Heart left ventricle (tissue), 16 donors: ENCODE measurements at regions not wholly inside any gene's neighbourhood (a gene's known extent, or its start where the extent isn't known, plus 50 kb on each side); places are given as distances from the start of the nearest gene placed in this dataset.
"Not testable (repeated sequence)": the region's sequence is repeated elsewhere in the genome, so short reads cannot be mapped to it uniquely, and the experiment has no call there.

Source experiments
- ATAC-seq, 4 donors: fragments of 200-7000 bp; cut with Tn5 transposase; one replicate each; pipeline ENCODE4 v1.9.1; 2020 to 2022; ENCODE audit warnings: moderate library complexity in 4 of 4, mild to moderate bottlenecking in 3 of 4, moderate number of reproducible peaks in 1 of 4
- DNase-seq, 5 donors: peaks; one replicate each; pipeline ENCODE4 v3.0.0-alpha.2; 2020
- H3K27ac ChIP-seq, 12 donors: fragments of 200-600 bp; sonication (generic) in 4 of 12; one replicate each; pipeline versions ENCODE4 v1.5.0 to v1.8.0; 2016 to 2022; ENCODE audit warnings: mild to moderate bottlenecking in 2 of 12
- H3K27me3 ChIP-seq, 9 donors: fragments of 200-600 bp; sonication (generic) in 2 of 9; one replicate each; pipeline versions ENCODE4 v1.5.1 to v1.8.0; 2016 to 2022; ENCODE audit warnings: mild to moderate bottlenecking in 3 of 9
- H3K36me3 ChIP-seq, 9 donors: fragments of 200-600 bp; sonication (generic) in 2 of 9; one replicate each; pipeline versions ENCODE4 v1.5.0 to v1.8.0; 2018 to 2022; ENCODE audit warnings: mild to moderate bottlenecking in 2 of 9
- H3K4me1 ChIP-seq, 12 donors: fragments of 200-600 bp; sonication (generic) in 4 of 12; one replicate each; pipeline versions ENCODE4 v1.5.0 to v1.8.0; 2016 to 2022; ENCODE audit warnings: mild to moderate bottlenecking in 3 of 12
- H3K4me3 ChIP-seq, 12 donors: fragments of 200-600 bp; sonication (generic) in 4 of 12; one replicate each; pipeline versions ENCODE4 v1.5.0 to v1.8.0; 2017 to 2022; ENCODE audit warnings: mild to moderate bottlenecking in 9 of 12, moderate library complexity in 4 of 12
- H3K9me3 ChIP-seq, 12 donors: fragments of 200-600 bp; sonication (generic) in 4 of 12; one replicate each; pipeline versions ENCODE4 v1.5.0 to v1.8.0; 2016 to 2022; ENCODE audit warnings: mild to moderate bottlenecking in 1 of 12
- WGBS, 4 donors: extraction: QIAGEN DNeasy Blood & Tissue Kit in 2 of 4; methylation state at CpG; one replicate each; pipeline versions ENCODE4 v1.1.5 to v1.1.7; 2013 to 2018; 5-methylcytosine and 5-hydroxymethylcytosine counted together
- intact Hi-C, 10 donors: fragments of 100-400 bp; cut with DNase I; formaldehyde crosslinking; loops; one replicate each; pipeline versions ENCODE4 v1.11.1 to v1.14.2; 2022
- TF ChIP-seq, protein P1 (sequence below), 12 donors: fragments of 200-600 bp; sonication (generic) in 4 of 12; IDR thresholded peaks; one replicate each; pipeline versions ENCODE4 v1.5.0 to v1.8.0; 2018 to 2022; ENCODE audit warnings: antibody characterized with exemption in 12 of 12, mild to moderate bottlenecking in 5 of 12
- donor health status: ischemic (EF 13 %, LVEDD 7.1; RV severe dilation, severe dysfunction).
- donor health status: healthy with polysubstance abuse.
- donor health status: DM: no; HTN: yes; CAD: no.
- donor health status: DM: no; HTN: no; CAD: no.
- donor health status: ischemic (EF 25% LVEDD 6.9; RV normal size, moderate dysfunction).
- donor health status: ischemic (EF 25% LVEDD 5.7; RV mildly dilated, moderate dysfunction).
- donor health status: healthy.
- donor health status: DM: yes; HTN: yes; CAD: no.
- donor health status: ischemic (EF 35%, LVEDD 5.7; RV mildly dilated, moderate dysfunction).
- donor health status: nonischemic (EF 11% LVEDD 7.7; RV severe dilation, severe dysfunction).
- donor health status: DM: yes; HTN: yes; CAD: no.
- donor health status: PGD.
- donor health status: ischemic (EF 29% LVEDD 5.4; RV normal size, mild dysfunction).
- donor health status: nonischemic (EF 23%, LVEDD 6.1; RV moderate dilation, normal function).

- TF ChIP-seq, protein P1, sequence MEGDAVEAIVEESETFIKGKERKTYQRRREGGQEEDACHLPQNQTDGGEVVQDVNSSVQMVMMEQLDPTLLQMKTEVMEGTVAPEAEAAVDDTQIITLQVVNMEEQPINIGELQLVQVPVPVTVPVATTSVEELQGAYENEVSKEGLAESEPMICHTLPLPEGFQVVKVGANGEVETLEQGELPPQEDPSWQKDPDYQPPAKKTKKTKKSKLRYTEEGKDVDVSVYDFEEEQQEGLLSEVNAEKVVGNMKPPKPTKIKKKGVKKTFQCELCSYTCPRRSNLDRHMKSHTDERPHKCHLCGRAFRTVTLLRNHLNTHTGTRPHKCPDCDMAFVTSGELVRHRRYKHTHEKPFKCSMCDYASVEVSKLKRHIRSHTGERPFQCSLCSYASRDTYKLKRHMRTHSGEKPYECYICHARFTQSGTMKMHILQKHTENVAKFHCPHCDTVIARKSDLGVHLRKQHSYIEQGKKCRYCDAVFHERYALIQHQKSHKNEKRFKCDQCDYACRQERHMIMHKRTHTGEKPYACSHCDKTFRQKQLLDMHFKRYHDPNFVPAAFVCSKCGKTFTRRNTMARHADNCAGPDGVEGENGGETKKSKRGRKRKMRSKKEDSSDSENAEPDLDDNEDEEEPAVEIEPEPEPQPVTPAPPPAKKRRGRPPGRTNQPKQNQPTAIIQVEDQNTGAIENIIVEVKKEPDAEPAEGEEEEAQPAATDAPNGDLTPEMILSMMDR (IDR thresholded peaks at IDR 0.05) = peak in 3 of 12 donors; percentile 13 to 28 (median 22)
Measured at GRCh38 chr7:55722874-55723620, 139.5 kb downstream of the SEPTIN14 start.

GRCh38 chr7:55721004-55721403 is 141.5 kb downstream of the SEPTIN14 start:
- H3K4me3 ChIP-seq, DNase-seq, H3K27me3 ChIP-seq, H3K4me1 ChIP-seq, ATAC-seq, intact Hi-C loops, H3K9me3 ChIP-seq, H3K27ac ChIP-seq, H3K36me3 ChIP-seq: not testable (repeated sequence)
- 63 to 67% methylated on average over 1 of the region's 1 CpG; no CpG with 5 or more reads in 2 of the 4 donors for WGBS, 4 donors

More at GRCh38 chr7:55722874-55723620, 139.5 kb downstream of the SEPTIN14 start:
- 31 to 52% (median 50%) methylated on average over 4 to 5 of the region's 7 CpGs for WGBS, 4 donors
- H3K36me3 ChIP-seq, H3K4me3 ChIP-seq, H3K27me3 ChIP-seq, H3K27ac ChIP-seq, H3K4me1 ChIP-seq, intact Hi-C loops, H3K9me3 ChIP-seq, DNase-seq: not testable (repeated sequence)
- peak in 3 of 4 donors; percentile 74 to 80 (median 76) for ATAC-seq

- intact Hi-C loops, H3K27ac ChIP-seq, H3K4me3 ChIP-seq, H3K27me3 ChIP-seq, H3K9me3 ChIP-seq, H3K36me3 ChIP-seq, H3K4me1 ChIP-seq, DNase-seq: not testable (repeated sequence)
- peak in 1 of 4 donors; percentile 62 for ATAC-seq
- WGBS, 4 donors = 63 to 78% (median 70%) methylated on average over 3 to 5 of the region's 5 CpGs
Measured at GRCh38 chr7:55715247-55715867, 143.1 kb upstream of the VOPP1 start.

DNA sequence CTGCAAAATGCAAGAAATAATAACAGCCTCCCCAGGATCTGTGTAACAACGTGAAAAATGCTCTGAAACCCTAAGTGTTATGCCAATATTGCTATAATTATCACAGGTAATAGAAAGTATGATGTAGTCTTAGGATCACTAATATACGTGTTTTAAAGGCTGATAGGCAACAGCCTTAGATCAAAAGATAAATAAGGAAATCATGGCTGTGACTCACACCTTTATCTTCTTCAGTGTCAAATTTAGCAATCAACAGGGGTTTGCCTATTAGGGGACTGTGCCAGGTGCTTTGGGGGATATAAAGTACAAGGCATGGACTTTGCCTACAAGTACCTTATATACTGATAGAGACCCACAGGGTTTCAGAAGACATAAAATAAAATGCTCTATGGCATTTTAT is 142.1 kb upstream of the VOPP1 start:
- 53 to 67% (median 60%) methylated on average over 2 of the region's 2 CpGs for WGBS, 4 donors
- not testable (repeated sequence) for H3K27me3 ChIP-seq, ATAC-seq

GRCh38 chr7:55710312-55710711 is 138.0 kb upstream of the VOPP1 start:
- intact Hi-C loops, DNase-seq, H3K27ac ChIP-seq, H3K9me3 ChIP-seq, H3K36me3 ChIP-seq, ATAC-seq, H3K27me3 ChIP-seq, H3K4me1 ChIP-seq, H3K4me3 ChIP-seq: not testable (repeated sequence)
- WGBS, 4 donors = 88 to 96% (median 94%) methylated on average over 2 of the region's 2 CpGs

More for the DNA sequence above, 142.1 kb upstream of the VOPP1 start:
- H3K36me3 ChIP-seq, intact Hi-C loops, H3K9me3 ChIP-seq, DNase-seq, H3K4me1 ChIP-seq, H3K4me3 ChIP-seq, H3K27ac ChIP-seq: not testable (repeated sequence)

DNA sequence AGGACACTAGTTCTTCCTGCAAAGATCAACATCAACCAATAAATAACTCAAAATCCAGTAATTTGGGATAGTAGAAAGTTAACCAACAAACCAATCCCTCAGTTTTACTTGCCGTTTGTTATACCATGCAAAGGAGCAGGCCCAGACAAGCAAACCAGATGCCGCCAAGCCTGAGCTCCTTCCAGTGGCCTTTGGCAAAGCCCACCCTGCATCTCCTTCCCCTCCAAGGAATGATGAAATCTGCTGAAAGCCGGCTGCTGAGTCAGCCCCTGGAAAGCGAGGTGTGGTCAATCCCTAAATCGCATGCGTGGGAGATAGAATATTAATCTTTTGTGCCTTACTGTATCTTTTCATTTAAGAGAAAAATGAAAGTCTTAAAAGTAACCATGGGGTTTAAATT is 135.7 kb upstream of the VOPP1 start:
- 80 to 90% (median 86%) methylated on average over 6 of the region's 6 CpGs for WGBS, 4 donors
- H3K36me3 ChIP-seq, H3K4me3 ChIP-seq, H3K9me3 ChIP-seq, H3K27ac ChIP-seq, H3K27me3 ChIP-seq, H3K4me1 ChIP-seq, intact Hi-C loops: not testable (repeated sequence)
- ATAC-seq = peak in 1 of 4 donors; percentile 43
- peak in 2 of 5 donors; percentile 23 to 35 for DNase-seq

DNA sequence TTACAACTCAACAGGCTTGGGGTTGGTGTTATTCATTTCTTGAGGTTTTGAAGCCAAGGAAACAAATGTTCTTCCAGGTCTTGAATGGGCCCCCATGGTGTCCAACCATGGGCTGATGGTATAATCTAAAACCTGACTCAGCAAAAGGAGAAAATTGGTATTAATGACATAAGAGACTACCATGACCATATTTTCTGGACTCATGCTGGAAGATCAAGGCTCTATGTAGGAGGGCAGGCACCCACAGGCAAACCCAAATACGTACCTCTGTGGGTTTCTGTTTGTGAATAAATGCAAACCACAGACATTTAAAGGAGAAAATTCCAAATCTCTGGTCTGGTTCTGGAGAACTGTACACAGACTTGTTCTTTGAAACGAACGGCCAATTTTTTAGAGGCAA is 135.1 kb upstream of the VOPP1 start:
- H3K36me3 ChIP-seq, DNase-seq, H3K27ac ChIP-seq, H3K27me3 ChIP-seq, H3K4me3 ChIP-seq, intact Hi-C loops, H3K4me1 ChIP-seq, ATAC-seq, H3K9me3 ChIP-seq: not testable (repeated sequence)
- 49 to 82% (median 77%) methylated on average over 1 to 3 of the region's 3 CpGs for WGBS, 4 donors

DNA sequence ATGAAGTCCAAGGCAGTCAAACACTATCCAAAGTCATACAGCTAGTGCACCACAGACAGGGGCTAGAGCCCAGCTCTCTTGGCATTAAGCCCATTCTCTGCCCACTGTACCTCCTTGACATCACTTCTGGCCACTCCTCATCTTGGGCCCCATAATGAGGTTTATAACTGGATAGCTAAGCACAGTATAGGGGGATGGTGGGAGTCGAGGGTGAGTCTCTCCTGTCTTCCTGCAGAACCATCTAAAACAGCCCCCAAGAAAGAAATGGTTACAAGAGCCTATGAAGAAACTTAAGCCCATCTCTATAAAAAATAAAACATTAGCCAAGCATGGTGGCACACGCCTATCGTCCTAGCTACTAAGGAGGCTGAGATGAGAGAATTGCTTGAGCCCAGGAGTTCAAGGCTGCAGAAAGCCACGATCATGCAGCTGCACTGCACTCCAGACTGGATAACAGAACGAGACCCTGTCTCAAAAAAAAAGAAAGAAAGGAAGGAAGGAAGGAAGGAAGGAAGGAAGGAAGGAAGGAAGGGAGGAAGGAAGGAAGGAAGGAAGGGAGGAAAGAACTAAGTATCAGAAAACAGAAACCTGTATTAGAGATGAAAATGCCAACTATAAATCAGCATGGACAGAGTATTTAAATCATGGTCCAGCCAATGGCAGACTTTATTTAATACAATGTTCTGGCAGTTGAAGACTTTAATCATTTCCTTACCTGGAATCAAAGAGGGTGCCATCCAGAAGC is 134.3 kb upstream of the VOPP1 start:
- intact Hi-C loops, H3K9me3 ChIP-seq, H3K4me1 ChIP-seq, H3K36me3 ChIP-seq, H3K4me3 ChIP-seq, H3K27ac ChIP-seq, H3K27me3 ChIP-seq, ATAC-seq, DNase-seq: not testable (repeated sequence)
- WGBS, 4 donors = 69 to 79% (median 73%) methylated on average over 5 of the region's 5 CpGs

GRCh38 chr7:55705728-55706450 is 133.6 kb upstream of the VOPP1 start:
- H3K4me3 ChIP-seq, H3K4me1 ChIP-seq, DNase-seq, H3K27me3 ChIP-seq, H3K36me3 ChIP-seq, H3K9me3 ChIP-seq, ATAC-seq, H3K27ac ChIP-seq, intact Hi-C loops: not testable (repeated sequence)
- 89 to 96% (median 93%) methylated on average over 5 of the region's 5 CpGs for WGBS, 4 donors
